Activated CD4-positive, alpha-beta T cell treated with anti-CD3 and anti-CD28 coated beads, Interleukin-2, amount 10 ng/mL, durations not matched to agents 7 days and 5 days (primary cell): ENCODE measurements at regions not wholly inside any gene's neighbourhood (a gene's known extent, or its start where the extent isn't known, plus 50 kb on each side); places are given as distances from the start of the nearest gene placed in this dataset.

ENCODE experiments used
- CTCF ChIA-PET: fragments of 350-600 bp; sonication (Branson Sonifier 250); formaldehyde crosslinking; loops from one replicate; lab custom pipeline; 2021; ENCODE audit warnings: antibody characterized with exemption; lab: Charles Lee
- POLR2A ChIA-PET: fragments of 350-600 bp; sonication (Branson Sonifier 250); formaldehyde crosslinking; loops from one replicate; lab custom pipeline; 2021; ENCODE audit warnings: antibody characterized with exemption; lab: Charles Lee
- DNase-seq: peaks from one replicate; pipeline ENCODE4 v3.0.0-alpha.2; 2020
- H3K27ac Mint-ChIP-seq: one replicate; pipeline ENCODE4 v1.8.0; 2021; ENCODE audit warnings: mild to moderate bottlenecking, moderate library complexity, mixed read lengths
- H3K27me3 Mint-ChIP-seq: one replicate; pipeline ENCODE4 v1.8.0; 2021; ENCODE audit warnings: mixed read lengths
- H3K36me3 Mint-ChIP-seq: one replicate; pipeline ENCODE4 v1.8.0; 2021; ENCODE audit warnings: low read depth, mixed read lengths
- H3K4me1 Mint-ChIP-seq: one replicate; pipeline ENCODE4 v1.8.0; 2021; ENCODE audit warnings: mixed read lengths
- H3K4me3 Mint-ChIP-seq: one replicate; pipeline ENCODE4 v1.8.0; 2021; ENCODE audit warnings: mild to moderate bottlenecking, moderate library complexity, mixed read lengths
- H3K9me3 Mint-ChIP-seq: one replicate; pipeline ENCODE4 v1.8.0; 2021; ENCODE audit warnings: mixed read lengths

- POLR2A ChIA-PET = no interaction called here
- Mint-ChIP-seq H3K4me3 (no peak overlapping the region), H3K27me3 (no peaks in the 10 kb centered on the region), H3K9me3 (no peaks in the 10 kb centered on the region), H3K36me3 (no peaks in the 10 kb centered on the region), H3K4me1 (no peaks in the 10 kb centered on the region), H3K27ac (no peak overlapping the region)
- CTCF ChIA-PET = no interaction called here
- no peak for DNase-seq
These were observed 92.5 kb upstream of the NFIB start for GRCh38 chr9:14406463-14406862.

GRCh38 chr9:14405176-14405706 is 91.3 kb upstream of the NFIB start:
- DNase-seq = no peak
- H3K27ac Mint-ChIP-seq = no peak overlapping the region
- no peaks in the 10 kb centered on the region for H3K4me1 Mint-ChIP-seq
- no peak overlapping the region for H3K4me3 Mint-ChIP-seq
- POLR2A ChIA-PET = no interaction called here
- H3K9me3 Mint-ChIP-seq = no peaks in the 10 kb centered on the region
- no peaks in the 10 kb centered on the region for H3K27me3 Mint-ChIP-seq
- CTCF ChIA-PET = interaction anchor here (1.2 kb wide), 1 partner anchor 9 kb away, joined by 4 read pairs; no protein-coding TSS in a partner anchor
- H3K36me3 Mint-ChIP-seq = no peaks in the 10 kb centered on the region

GRCh38 chr9:14403081-14403480 is 89.1 kb upstream of the NFIB start:
- no peaks in the 10 kb centered on the region for H3K4me1 Mint-ChIP-seq
- POLR2A ChIA-PET = no interaction called here
- no peak overlapping the region for H3K4me3 Mint-ChIP-seq
- DNase-seq = no peak
- no peak overlapping the region for H3K27ac Mint-ChIP-seq
- CTCF ChIA-PET = no interaction called here
- H3K27me3 Mint-ChIP-seq = no peaks in the 10 kb centered on the region
- no peaks in the 10 kb centered on the region for H3K36me3 Mint-ChIP-seq
- no peaks in the 10 kb centered on the region for H3K9me3 Mint-ChIP-seq

- no peaks in the 10 kb centered on the region for H3K36me3 Mint-ChIP-seq
- H3K4me1 Mint-ChIP-seq = no peaks in the 10 kb centered on the region
- H3K27ac Mint-ChIP-seq = no peak overlapping the region
- DNase-seq = no peak
- H3K4me3 Mint-ChIP-seq = no peak overlapping the region
- POLR2A ChIA-PET = no interaction called here
- H3K27me3 Mint-ChIP-seq = no peaks in the 10 kb centered on the region
- no peaks in the 10 kb centered on the region for H3K9me3 Mint-ChIP-seq
- CTCF ChIA-PET = no interaction called here
These were observed 88.6 kb upstream of the NFIB start for GRCh38 chr9:14402583-14402982.

GRCh38 chr9:14401911-14402310 is 88.0 kb upstream of the NFIB start:
- POLR2A ChIA-PET = no interaction called here
- Mint-ChIP-seq H3K27ac (no peak overlapping the region), H3K27me3 (no peaks in the 10 kb centered on the region), H3K36me3 (no peaks in the 10 kb centered on the region), H3K4me1 (no peaks in the 10 kb centered on the region), H3K4me3 (no peak overlapping the region), H3K9me3 (no peaks in the 10 kb centered on the region)
- CTCF ChIA-PET = no interaction called here
- no peak for DNase-seq

GRCh38 chr9:14400658-14400995 is 86.7 kb upstream of the NFIB start:
- Mint-ChIP-seq H3K9me3 (no peaks in the 10 kb centered on the region), H3K27me3 (no peaks in the 10 kb centered on the region), H3K4me1 (no peaks in the 10 kb centered on the region), H3K4me3 (no peak overlapping the region), H3K36me3 (no peaks in the 10 kb centered on the region), H3K27ac (no peak overlapping the region)
- DNase-seq = no peak
- ChIA-PET CTCF (no interaction called here), POLR2A (no interaction called here)

- H3K36me3 Mint-ChIP-seq = no peaks in the 10 kb centered on the region
- ChIA-PET CTCF (no interaction called here), POLR2A (no interaction called here)
- H3K27me3 Mint-ChIP-seq = no peaks in the 10 kb centered on the region
- no peaks in the 10 kb centered on the region for H3K4me1 Mint-ChIP-seq
- no peak for DNase-seq
- no peak overlapping the region for H3K4me3 Mint-ChIP-seq
- H3K27ac Mint-ChIP-seq = no peak overlapping the region
- no peaks in the 10 kb centered on the region for H3K9me3 Mint-ChIP-seq
These were observed 86.1 kb upstream of the NFIB start for GRCh38 chr9:14399756-14400657.

GRCh38 chr9:14398473-14398872 is 84.5 kb upstream of the NFIB start:
- H3K4me3 Mint-ChIP-seq = no peak overlapping the region
- ChIA-PET POLR2A (no interaction called here), CTCF (no interaction called here)
- no peaks in the 10 kb centered on the region for H3K27me3 Mint-ChIP-seq
- no peaks in the 10 kb centered on the region for H3K36me3 Mint-ChIP-seq
- DNase-seq = no peak
- H3K9me3 Mint-ChIP-seq = no peaks in the 10 kb centered on the region
- H3K27ac Mint-ChIP-seq = no peak overlapping the region
- no peaks in the 10 kb centered on the region for H3K4me1 Mint-ChIP-seq

GRCh38 chr9:14396171-14396570 is 82.2 kb upstream of the NFIB start:
- Mint-ChIP-seq H3K27ac (no peak overlapping the region), H3K4me1 (no peaks in the 10 kb centered on the region), H3K27me3 (no peaks in the 10 kb centered on the region), H3K36me3 (no peaks in the 10 kb centered on the region), H3K4me3 (no peak overlapping the region), H3K9me3 (no peaks in the 10 kb centered on the region)
- no peak for DNase-seq
- ChIA-PET CTCF (no interaction called here), POLR2A (no interaction called here)

GRCh38 chr9:14395317-14396082 is 81.6 kb upstream of the NFIB start:
- Mint-ChIP-seq H3K27ac (no peak overlapping the region), H3K36me3 (no peaks in the 10 kb centered on the region), H3K9me3 (no peaks in the 10 kb centered on the region), H3K4me3 (no peak overlapping the region), H3K4me1 (no peaks in the 10 kb centered on the region), H3K27me3 (no peaks in the 10 kb centered on the region)
- ChIA-PET CTCF (no interaction called here), POLR2A (no interaction called here)
- DNase-seq = no peak

GRCh38 chr9:14393418-14393817 is 79.5 kb upstream of the NFIB start:
- no peak overlapping the region for H3K27ac Mint-ChIP-seq
- ChIA-PET POLR2A (no interaction called here), CTCF (interaction anchor here (0.7 kb wide), 1 partner anchor 966 kb away, joined by 3 read pairs; no protein-coding TSS in a partner anchor)
- H3K4me3 Mint-ChIP-seq = no peak overlapping the region
- H3K27me3 Mint-ChIP-seq = no peaks in the 10 kb centered on the region
- no peaks in the 10 kb centered on the region for H3K9me3 Mint-ChIP-seq
- DNase-seq = no peak
- no peaks in the 10 kb centered on the region for H3K4me1 Mint-ChIP-seq
- H3K36me3 Mint-ChIP-seq = no peaks in the 10 kb centered on the region

- Mint-ChIP-seq H3K27ac (no peak overlapping the region), H3K4me1 (no peaks in the 10 kb centered on the region), H3K27me3 (no peaks in the 10 kb centered on the region), H3K9me3 (no peaks in the 10 kb centered on the region), H3K4me3 (no peak overlapping the region), H3K36me3 (no peaks in the 10 kb centered on the region)
- no peak for DNase-seq
- ChIA-PET CTCF (no interaction called here), POLR2A (no interaction called here)
These were observed 77.7 kb upstream of the NFIB start for GRCh38 chr9:14391620-14392019.

GRCh38 chr9:14389657-14390056 is 75.7 kb upstream of the NFIB start:
- DNase-seq = no peak
- H3K36me3 Mint-ChIP-seq = no peaks in the 10 kb centered on the region
- no peaks in the 10 kb centered on the region for H3K9me3 Mint-ChIP-seq
- no peaks in the 10 kb centered on the region for H3K27me3 Mint-ChIP-seq
- CTCF ChIA-PET = no interaction called here
- POLR2A ChIA-PET = no interaction called here
- no peaks in the 10 kb centered on the region for H3K4me1 Mint-ChIP-seq
- H3K27ac Mint-ChIP-seq = no peak overlapping the region
- no peak overlapping the region for H3K4me3 Mint-ChIP-seq
